HG03342 (cell line): ENCODE measurements at regions not wholly inside any gene's neighbourhood (a gene's known extent, or its start where the extent isn't known, plus 50 kb on each side); places are given as distances from the start of the nearest gene placed in this dataset.
"Not testable (repeated sequence)": the region's sequence is repeated elsewhere in the genome, so short reads cannot be mapped to it uniquely, and the experiment has no call there.

Experiments used
- ATAC-seq: cut with Tn5 transposase; IDR thresholded peaks from one replicate; pipeline ENCODE4 v1.9.1; 2021; ENCODE audit warnings: mild to moderate bottlenecking, moderate library complexity; ENCODE audit not compliant: unreplicated experiment

GRCh38 chr6:18586133-18586532 lies 199.0 kb downstream of the RNF144B start:
- ATAC-seq: no peak

GRCh38 chr6:18595774-18596530 lies 208.8 kb downstream of the RNF144B start:
- ATAC-seq: peak; percentile 85

GRCh38 chr6:18596531-18596835 lies 209.3 kb downstream of the RNF144B start:
- ATAC-seq: peak; percentile 27

- ATAC-seq: no peak
Observed at GRCh38 chr6:18598551-18599264, 211.6 kb downstream of the RNF144B start.

GRCh38 chr6:18600255-18600654 lies 213.1 kb downstream of the RNF144B start:
- ATAC-seq: no peak

- no peak for ATAC-seq
Observed at GRCh38 chr6:18601516-18602020, 214.4 kb downstream of the RNF144B start.

GRCh38 chr6:18602931-18603330 lies 215.8 kb downstream of the RNF144B start:
- no peak for ATAC-seq

GRCh38 chr6:18603361-18603760 lies 216.2 kb downstream of the RNF144B start:
- ATAC-seq: no peak

GRCh38 chr6:18605841-18606240 lies 218.7 kb downstream of the RNF144B start:
- ATAC-seq: no peak

- ATAC-seq: no peak
Observed at GRCh38 chr6:18609715-18610114, 222.6 kb downstream of the RNF144B start.

- ATAC-seq: no peak
Observed at GRCh38 chr6:18613319-18613925, 226.3 kb downstream of the RNF144B start.

- ATAC-seq: no peak
Observed at GRCh38 chr6:18629571-18629970, 242.4 kb downstream of the RNF144B start.

- ATAC-seq: no peak
Observed at GRCh38 chr6:18632670-18633410, 245.7 kb downstream of the RNF144B start.

- no peak for ATAC-seq
Observed at GRCh38 chr6:18634912-18635311, 247.8 kb downstream of the RNF144B start.

- no peak for ATAC-seq
Observed at GRCh38 chr6:18640134-18640533, 253.0 kb downstream of the RNF144B start.

GRCh38 chr6:18640754-18641153 lies 253.6 kb downstream of the RNF144B start:
- no peak for ATAC-seq

- no peak for ATAC-seq
Observed at GRCh38 chr6:18654821-18655220, 267.7 kb downstream of the RNF144B start.

GRCh38 chr6:18656506-18656905 lies 269.4 kb downstream of the RNF144B start:
- ATAC-seq: no peak

- ATAC-seq: not testable (repeated sequence)
Observed at GRCh38 chr6:18659994-18660393, 272.8 kb downstream of the RNF144B start.

- ATAC-seq: no peak
Observed at GRCh38 chr6:18663011-18663410, 275.9 kb downstream of the RNF144B start.

GRCh38 chr6:18664401-18664800 lies 277.3 kb downstream of the RNF144B start:
- ATAC-seq: no peak
